NCI-H1417 treated with DMSO at 0.1 percent for 48 hours (cell line): ENCODE measurements at regions not wholly inside any gene's neighbourhood (a gene's known extent, or its start where the extent isn't known, plus 50 kb on each side); places are given as distances from the start of the nearest gene placed in this dataset.

ENCODE experiments used
- DNase-seq: peaks from one replicate; lab custom pipeline; 2025; lab: John Stamatoyannopoulos, UW

DNA sequence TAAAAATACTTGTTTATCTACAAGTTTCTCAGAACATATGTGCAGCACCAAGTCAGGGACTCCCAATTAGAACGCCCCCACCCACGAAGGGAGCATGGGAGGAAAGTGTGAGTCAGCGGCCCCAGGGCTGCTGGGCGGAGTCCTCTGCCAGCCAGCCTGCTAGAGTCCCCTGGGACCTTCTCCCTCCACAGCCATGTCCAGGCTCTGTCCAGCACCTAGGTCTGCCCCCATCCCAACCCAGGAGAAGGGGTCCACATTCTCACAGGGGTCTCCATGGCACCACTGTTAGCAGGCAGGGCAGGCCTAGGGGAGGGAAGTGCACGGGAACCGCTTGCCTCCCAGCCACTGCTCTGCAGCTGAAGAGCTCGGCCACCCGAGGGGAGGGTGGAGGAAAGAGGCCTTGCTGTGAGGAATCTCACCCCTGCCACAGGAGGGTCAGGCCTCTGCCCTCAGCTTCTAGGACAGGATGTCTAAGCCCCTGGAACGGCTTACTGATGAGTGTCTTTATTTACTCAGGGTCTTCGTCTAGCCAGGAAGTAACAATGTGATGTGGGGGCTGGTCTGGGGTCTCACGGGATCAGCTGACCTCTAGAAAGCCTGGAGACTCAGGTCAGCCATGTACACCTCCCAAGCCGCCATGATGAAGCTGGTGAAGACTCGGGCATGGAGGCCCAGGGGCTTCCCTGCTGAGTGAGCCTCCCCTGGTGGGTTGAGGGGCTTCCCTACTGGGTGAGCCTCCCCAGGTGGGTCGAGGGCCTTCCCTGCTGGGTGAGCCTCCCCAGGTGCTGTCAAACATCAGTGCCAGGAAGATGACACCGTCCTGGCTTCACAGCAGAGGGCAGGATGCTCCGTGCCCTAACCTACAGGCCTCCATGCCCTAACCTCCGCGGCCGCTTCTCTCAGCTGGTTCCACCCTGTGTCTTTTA is 190.3 kb downstream of the RBFOX3 start:
- no peak for DNase-seq

DNA sequence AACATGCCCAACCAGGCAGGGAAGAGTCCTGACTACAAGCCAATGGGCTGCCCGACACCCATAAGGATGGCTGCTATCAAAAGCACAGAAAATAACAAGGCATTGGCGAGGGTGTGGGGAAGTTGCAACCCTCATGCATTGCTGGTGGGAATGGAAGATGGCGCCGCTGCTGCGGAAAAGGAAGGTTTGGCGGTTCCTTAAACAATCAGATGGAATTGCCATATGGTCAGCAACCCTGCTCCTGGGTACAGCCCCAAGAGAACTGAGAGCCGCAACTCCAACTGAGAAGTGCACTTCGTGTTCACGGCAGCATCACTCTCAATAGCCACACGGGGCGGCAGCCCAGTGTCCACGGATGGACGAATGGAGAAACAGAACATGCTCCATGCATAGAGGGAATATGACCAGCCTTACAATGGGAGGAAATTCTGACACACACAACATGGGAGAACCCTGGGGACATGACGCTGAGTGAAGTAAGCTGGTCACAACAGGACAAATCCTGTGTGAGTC is 193.3 kb downstream of the RBFOX3 start:
- DNase-seq = no peak

DNA sequence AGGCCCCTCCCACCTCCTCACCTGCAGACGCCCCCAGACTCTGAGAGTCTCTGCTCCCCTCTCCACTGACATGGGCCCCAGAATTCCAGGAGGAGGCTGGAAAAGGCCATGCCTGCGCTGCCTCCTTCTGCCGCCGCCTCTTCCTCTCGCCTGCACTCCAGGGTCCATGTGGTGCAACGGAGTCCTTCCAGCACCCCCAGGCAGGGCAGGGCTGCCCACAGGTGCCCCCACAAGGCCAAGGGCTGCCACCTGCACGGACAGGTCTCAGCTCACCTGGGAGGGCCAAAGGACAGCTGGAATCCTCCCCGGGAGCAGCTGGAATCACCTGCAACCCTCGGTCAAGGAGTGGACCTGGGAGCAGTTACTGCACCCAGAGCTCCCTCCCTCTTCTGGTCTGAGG is 194.9 kb downstream of the RBFOX3 start:
- DNase-seq = no peak

DNA sequence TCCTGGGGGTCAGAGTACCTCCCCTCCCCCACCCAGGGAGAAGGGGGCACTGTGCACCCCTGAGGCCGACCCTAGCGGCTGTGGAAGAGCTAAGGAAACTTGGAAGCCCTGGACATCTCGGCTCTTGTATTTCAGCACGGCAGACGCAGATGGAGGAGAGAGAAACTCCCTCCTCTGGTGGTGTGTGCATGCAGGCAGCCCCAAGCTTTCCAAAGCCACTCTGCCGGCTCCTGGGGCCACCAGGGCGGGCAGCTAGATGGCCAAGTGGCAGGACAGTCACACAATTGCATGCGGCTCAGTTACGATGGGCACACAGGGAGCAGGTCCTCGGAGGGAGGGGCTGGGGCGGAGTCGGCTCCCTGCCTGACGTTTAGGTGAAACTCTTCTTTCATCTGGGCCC is 195.5 kb downstream of the RBFOX3 start:
- DNase-seq = no peak

DNA sequence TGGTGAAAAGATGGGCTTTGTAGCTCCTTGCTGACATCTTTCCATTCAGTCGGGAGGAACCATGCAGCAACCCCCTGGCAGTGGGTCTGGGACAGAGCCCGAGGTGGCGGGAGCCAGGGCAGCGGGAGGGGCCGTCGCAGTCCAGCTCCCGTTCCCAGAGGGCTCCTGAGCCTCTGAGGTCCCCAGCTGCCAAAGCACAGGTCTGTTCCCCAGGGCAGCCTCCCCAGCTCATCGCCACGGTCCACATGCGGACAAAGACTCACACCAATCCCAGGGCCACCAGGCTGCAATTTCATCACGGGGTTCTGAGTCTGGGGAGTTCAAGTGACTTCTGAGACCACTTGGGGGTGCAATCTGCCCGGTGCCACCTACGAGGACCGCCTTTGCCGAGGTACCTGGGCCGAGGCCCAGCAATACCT is 196.0 kb downstream of the RBFOX3 start:
- DNase-seq = no peak

DNA sequence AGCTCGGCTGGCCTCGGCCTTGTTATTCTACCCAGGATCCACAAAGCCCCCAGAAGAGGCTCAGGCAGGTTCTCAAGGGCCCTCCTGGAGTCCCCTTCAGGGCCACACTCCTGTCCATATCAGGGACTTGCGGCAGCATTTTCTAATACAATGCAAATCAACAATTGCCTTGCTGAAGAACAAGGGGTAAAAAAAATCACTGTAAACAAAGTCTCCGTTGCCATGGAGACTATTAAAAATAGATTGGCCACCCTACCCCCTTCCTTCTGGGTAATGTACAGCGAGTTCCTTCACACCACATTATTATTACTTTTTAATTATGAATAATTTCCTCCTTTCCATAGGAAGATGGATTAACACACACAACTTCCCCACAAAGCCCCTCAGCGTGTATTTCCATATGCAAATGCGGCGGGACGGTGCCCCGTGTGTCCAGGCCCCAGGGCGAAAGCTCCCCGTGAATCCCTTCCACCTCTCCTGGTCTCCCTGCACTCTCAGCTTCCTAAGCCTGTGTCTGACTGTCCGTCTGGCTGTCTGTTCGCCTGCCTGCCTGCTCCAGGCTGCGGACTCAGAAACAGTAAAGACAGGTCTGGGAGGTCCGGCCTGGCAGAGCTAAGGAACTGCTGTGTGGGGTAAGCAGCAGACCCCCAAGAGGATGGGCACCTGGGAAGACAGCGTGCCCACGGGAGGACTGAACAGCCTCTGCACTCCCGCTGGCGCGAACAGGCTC is 196.6 kb downstream of the RBFOX3 start:
- no peak for DNase-seq

DNA sequence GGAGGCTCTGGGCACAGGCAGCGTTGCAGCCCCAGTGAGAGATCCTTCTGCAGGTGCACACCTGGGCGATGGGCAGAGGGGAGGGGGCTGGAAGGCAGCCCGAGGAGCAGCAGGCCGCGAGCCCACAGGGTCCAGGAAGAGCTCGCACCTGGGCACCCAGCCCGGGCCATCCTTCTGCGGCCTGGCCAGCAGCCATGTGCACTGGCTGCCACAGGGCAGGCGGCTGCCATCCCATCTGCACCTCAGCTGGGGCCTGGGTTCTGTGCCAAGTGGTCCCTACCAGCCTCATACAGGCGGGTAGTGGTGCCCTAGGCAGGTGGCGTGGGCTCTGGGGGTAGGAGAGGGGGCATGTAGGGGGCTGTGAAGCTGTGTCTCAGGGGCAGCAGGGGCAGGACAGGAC is 197.2 kb downstream of the RBFOX3 start:
- no peak for DNase-seq

DNA sequence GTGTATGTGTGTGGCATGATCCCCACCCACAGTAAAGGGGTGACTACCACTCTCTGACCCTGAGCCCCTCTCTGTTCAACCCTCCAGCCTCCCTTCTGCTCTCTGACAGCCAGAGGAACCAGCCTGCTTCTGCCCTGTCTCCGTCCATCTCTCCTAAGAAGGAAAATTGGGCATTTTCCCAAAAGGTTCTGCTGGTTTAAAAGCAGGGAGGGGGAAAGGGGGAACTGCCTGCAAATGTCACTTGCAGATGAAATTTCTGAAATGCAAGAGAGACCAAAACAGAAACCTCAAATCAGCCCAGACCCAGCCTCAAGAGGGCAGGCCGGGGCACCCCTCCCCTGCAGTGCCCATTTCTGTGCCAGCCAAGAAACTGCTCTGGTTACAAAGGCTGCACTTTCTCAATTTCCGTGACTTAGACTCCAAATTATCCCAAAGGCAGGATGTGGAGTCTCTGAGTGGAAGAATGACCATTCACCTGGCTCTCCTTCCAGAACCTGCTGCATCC is 197.9 kb downstream of the RBFOX3 start:
- DNase-seq = no peak

DNA sequence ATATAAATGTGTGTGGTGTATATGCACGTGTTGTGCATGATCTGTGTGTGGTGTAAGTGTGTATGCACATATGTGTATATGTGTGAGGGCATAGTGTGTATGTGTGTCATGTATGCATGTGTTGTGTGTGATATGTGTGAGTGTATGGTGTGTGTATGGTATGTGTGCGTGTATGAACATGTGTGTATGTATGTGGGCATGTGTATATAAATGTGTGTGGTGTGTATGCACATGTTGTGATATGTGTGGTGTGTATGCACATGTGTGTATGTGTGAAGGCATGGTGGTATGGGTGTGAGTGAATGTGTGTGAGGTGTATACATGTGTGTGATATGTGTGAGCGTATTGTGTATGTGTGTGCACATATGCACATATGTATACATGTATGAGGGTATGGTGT is 198.7 kb downstream of the RBFOX3 start:
- no peak for DNase-seq

DNA sequence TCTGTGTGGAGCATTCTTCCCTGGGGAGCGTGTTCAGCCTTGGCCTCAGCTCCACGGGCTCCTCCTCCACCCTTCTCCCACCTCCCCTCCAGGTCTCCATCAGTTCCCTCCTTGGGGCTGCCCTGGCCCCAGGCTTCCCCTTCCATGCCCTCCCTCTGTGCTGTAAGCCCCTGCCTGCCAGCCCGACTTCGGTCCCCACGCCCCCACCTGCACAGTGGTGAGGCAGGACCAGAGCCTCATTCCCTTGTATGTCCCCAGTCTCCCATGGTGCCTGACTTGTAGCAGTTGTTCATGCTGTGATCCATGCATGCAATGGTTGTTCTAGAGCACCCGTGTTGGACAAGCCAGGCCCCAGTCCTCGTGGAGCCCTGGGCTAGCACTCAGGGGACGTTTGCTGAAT is 199.4 kb downstream of the RBFOX3 start:
- no peak for DNase-seq

DNA sequence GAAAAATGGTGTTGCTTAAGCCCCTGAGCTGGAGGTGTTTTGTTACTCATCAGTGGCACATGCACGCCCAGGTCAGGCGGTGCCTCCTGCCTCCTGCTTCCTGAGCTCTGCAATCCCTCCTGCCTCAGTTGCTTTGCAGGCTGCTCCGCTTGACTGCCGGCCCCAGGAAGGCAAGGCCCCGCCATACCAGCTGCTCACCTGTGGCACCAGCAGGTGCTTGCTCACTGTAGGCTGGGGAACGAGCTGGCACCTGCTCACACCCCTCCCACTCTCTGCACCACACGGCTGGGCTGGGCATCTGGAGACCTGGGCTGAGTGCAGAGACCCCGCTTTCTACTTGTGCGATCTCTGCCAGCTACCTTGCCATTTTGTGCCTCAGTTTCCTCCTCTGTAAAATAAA is 200.2 kb downstream of the RBFOX3 start:
- no peak for DNase-seq

DNA sequence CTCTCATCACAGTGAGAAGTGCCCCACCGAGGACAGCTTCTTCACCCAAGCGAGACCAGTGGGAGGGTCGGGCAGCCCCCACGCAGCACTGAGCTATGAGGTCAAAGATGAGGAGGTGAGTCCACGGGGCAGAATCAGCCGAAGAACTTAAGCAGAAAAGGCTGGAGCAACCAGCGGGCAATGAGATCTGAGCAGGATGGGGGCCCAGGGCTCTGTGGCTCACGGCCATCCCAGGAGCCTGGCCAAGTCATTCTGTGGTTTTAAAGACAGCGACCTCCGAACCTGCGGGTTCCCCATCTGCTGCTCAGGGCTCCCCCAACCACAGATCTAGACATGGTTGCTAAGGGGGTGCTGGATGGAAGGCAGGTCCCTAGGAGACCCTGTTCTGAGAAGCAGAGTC is 202.6 kb downstream of the RBFOX3 start:
- DNase-seq = no peak

DNA sequence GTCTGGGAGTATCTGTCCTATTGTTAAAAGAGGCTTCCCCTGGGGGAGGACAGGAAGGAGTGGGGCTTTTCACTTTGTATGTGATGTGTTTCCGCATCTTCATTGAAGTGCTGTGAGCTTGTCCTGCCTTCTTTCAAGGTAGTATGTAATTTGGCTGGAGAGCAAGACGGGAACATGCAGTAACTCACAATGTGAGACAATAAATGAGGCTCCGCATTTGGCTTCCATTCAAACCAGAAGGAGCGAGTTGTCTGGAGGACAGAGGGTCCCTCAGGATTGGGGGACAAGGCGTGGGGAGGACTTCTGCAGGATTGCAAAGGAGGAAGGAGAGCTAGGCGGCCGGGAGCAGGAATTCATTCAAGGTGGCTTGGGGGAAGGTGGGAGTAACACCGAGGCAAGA is 203.5 kb downstream of the RBFOX3 start:
- no peak for DNase-seq

DNA sequence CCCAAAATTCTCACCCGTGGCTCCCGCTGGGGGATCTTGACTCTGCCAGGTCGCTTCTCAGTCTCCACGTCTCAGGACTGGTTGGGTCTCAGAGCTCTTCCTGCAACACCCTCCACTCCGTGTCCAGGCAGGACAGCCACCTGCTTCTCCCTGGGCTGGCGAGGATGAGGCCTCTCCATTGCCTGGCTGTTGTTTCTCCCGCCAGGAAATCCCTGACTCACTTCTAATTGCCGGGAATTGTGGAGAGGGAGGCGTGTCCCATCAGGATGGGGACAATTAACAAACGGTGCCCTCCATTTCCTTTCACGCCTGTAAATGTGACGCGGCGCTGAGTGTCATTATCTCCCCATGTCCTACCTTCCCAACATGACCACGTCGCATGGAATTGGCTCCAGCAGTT is 204.5 kb downstream of the RBFOX3 start:
- no peak for DNase-seq

DNA sequence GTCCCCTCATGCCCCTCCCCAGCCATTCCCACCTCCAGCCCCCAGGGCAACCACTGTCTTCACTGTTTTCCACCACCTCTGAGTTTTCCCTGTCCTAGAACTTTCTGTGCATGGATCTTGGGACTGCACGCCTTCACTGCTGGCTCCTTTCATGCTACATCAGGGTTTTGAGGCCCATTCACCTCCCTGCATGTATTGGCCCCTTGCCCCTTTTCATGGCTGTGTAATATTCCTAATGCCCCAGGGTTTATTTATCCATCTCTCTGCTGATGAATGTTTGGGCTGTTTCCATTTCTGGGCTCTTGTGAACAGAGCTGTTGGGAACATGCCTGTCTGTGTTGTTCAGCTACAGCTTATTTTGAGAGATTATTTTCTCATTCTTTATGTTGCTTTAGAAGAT is 205.0 kb downstream of the RBFOX3 start:
- no peak for DNase-seq

DNA sequence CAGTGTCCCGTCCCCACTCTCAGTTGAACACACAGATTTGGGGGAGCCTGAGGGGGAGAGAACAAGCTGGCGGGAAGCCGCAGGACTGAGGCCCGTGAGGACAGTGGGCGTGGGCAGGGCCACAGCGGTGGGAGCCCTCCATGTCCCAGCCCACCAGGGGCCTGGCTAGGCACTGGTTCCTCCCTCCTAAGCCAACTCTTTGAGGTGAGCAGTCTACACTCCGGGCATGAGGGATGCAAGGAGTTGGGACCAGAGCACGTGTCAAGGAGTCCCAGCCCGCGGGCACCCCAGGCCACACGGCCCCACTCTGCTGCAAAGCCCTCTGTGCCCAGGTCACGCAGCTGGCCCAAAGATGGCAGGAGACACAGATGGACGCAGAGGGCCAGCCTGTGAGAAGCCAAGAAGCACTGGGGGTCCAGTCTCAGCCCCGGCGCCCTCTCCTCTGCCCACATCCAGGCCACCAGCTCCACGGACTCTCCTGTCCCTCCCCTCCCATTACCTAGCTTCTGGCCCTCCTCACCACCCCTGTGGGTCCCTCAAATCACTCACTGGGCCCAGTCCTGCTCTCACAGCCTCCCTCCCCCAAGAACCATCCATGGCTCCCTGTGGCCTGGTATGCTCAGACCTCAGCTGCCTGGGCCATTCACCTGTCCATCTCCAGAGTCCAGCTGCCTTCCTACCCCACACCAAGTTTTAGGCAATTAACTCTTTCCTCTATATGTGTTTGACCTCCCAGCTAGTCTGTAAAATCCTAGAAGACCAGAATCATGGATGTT is 206.5 kb downstream of the RBFOX3 start:
- DNase-seq = no peak

DNA sequence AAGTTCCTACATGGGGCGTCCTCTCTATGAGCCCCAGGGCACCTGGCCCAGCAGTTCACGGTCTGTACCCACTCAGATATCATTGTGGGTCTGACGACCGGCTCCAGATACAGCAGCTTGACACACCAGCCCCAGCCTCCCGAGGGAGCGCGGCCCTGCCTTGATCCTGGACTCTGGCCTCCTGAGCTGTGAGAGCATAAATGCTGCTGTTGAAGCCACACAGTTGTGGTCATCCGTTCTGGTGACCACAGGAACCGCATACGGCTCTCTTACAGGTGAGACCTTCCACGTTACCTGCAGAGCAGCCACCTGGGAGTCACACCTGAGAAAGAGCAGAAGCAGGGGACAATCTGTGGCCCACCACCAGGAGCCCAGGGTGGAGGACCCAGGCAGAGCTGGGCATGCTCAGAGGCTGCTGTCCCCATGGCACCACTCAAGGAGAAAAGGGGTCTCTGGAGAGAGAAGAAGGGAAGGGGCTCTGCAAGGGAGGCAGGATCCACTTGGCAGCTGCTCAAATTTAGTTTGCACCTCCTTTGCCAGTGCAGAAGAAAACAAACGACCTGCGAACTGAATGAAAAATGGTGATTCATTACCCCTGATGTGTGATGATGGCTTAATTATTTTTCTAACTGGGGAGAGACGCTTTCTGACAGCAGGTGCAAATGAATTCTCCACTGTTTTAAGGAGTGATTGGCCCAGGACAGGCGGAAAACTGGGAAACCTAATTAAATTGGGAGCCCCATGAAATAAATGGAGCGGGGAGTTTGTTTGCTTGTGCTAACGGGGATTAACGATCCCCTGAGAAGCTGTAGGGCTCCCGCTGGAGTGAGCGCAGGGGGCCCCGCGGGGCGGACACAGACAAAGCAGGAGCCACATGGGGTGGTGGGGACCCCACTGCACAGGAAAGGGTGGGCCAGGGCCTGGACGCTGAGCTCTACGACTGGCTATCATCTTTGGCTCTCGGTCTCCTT is 208.9 kb downstream of the RBFOX3 start:
- DNase-seq = no peak

DNA sequence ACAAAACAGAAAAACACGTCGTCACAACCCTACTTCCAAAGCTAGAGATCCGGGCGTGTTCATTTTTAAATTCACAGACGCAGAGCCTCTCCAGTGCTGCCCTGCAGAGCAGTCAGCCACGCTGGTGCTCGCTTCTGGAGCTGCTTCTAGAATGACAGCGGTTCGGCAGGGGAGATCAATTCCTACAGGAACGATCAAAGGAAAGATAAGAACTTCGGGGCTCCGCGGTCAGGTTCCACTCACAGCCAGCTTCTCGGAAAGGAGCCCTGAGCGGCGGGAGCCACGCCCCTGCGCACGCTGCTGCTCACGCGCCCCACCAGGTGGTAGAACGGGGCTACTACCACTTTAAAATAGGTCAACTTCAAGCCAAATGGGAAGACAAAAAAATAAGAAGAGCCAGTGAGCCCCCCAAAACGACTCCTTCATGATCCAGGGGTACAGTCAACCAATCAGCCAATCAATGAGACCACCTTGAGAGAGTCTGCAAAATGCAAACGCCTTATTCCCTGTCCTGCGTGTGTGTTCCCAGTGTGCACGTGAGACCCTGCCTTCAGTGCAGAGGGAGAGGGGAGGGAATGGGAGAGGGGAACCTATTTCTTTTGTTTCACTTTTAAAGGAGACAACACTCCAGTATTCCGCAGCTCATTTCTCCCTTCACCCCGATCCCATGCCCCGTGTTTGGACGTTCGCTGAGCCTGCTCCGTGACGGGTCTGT is 209.7 kb downstream of the RBFOX3 start:
- no peak for DNase-seq

DNA sequence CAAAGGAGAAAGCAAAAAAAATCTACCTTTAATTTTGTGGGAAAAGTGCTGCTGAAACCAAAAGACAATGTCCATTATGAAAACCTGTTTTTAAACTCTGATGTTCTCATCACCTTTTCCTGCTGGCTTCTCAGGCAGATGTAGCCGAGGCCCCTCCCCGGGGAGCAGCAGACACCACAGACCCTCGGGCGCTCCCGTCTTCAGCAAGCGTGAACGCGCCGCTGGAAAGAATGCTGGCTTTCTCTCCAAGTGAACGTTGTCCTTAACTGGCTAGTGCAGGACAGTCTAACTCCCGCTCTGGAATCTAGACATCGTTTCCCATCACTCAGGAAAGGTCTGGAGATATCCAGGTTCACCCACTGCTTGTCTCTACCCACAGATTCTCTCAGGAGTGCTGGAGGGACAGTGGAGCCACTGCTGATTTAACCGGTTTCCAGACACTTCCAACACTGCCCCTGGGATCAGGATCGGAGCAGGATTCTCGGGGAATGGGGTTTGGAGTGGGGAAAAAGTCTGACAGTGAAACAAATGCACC is 211.2 kb downstream of the RBFOX3 start:
- no peak for DNase-seq

DNA sequence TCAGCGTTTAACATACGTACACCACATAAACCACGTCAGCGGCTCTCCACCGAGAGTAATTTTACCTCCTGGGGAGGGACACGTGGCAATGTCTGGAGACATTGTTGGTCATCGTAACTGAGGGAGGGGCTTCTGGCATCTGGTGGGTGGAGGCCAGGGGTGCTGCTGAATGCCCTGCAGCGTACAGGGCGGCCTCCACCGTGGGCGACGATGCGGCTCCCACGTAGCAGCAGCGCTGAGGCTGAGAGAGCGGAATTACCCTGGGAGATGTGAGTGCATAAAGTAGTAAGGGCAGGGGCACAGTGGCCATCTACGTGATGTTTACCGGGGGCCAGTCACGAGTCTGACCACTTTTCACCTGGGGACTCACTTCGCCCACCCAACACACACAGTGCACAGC is 212.4 kb downstream of the RBFOX3 start:
- DNase-seq = no peak
